ENCODE measurements at regions not wholly inside any gene's neighbourhood (a gene's known extent, or its start where the extent isn't known, plus 50 kb on each side); places are given as distances from the start of the nearest gene placed in this dataset.

DNA sequence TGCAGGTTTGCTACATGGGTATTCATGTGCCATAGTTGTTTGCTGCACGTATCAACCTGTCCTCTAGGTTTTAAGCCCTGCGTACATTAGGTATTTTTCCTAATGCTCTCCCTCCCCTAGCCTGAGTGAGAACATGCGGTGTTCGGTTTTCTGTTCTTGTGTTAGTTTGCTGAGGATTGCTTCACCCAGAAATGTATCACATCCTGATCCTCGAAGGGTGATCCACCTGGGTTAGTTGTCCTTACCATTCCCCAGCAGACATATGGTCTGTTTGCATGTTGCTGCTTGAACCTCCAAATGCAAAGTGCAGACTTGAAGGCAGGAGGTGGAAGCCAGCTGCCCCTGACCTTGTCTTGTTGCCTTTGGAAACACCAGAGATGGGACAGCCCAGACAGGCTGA, 161.5 kb upstream of the WDR1 start:
- TF ChIP-seq, protein P1, sequence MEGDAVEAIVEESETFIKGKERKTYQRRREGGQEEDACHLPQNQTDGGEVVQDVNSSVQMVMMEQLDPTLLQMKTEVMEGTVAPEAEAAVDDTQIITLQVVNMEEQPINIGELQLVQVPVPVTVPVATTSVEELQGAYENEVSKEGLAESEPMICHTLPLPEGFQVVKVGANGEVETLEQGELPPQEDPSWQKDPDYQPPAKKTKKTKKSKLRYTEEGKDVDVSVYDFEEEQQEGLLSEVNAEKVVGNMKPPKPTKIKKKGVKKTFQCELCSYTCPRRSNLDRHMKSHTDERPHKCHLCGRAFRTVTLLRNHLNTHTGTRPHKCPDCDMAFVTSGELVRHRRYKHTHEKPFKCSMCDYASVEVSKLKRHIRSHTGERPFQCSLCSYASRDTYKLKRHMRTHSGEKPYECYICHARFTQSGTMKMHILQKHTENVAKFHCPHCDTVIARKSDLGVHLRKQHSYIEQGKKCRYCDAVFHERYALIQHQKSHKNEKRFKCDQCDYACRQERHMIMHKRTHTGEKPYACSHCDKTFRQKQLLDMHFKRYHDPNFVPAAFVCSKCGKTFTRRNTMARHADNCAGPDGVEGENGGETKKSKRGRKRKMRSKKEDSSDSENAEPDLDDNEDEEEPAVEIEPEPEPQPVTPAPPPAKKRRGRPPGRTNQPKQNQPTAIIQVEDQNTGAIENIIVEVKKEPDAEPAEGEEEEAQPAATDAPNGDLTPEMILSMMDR (IDR thresholded peaks at IDR 0.05) = no peak
- TF ChIP-seq POLR2AphosphoS5 (IDR thresholded peaks at IDR 0.05) (no peak), POLR2A (IDR thresholded peaks at IDR 0.05) (no peak)

Data from prostate gland (tissue), 2 donors.